ENCODE measurements at regions not wholly inside any gene's neighbourhood (a gene's known extent, or its start where the extent isn't known, plus 50 kb on each side); places are given as distances from the start of the nearest gene placed in this dataset.
"Not testable (repeated sequence)": the region's sequence is repeated elsewhere in the genome, so short reads cannot be mapped to it uniquely, and the experiment has no call there.

DNA sequence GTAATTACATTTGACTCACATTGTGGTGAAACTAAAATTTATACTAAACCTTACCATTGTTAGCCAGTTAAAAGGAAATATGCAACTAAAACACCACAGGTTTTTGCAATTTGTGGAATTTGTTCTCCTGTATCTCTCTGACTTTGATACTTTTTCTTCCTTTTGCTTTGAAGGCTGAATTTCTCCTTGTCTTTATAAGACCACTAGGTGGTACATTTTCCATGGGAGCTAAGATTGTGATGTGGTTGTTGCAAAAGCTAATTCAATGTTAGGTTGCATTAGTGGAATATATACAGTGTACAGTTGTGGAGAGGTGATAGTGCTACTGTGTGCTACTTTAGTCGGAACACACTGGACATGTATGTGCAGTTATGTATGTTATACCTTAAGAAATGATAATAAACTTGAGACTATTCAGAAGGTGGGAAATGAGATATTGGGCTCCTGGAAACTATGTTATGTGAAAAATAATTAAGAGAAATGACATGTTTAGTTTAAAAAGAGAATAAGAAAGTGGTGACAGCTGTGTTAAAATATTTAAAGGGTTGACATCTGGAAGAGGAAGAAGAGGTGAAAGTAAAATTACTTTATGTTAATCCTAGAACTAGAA is 70.3 kb downstream of the ARL9 start:
- peak; percentile 28 for DNase-seq

DNA sequence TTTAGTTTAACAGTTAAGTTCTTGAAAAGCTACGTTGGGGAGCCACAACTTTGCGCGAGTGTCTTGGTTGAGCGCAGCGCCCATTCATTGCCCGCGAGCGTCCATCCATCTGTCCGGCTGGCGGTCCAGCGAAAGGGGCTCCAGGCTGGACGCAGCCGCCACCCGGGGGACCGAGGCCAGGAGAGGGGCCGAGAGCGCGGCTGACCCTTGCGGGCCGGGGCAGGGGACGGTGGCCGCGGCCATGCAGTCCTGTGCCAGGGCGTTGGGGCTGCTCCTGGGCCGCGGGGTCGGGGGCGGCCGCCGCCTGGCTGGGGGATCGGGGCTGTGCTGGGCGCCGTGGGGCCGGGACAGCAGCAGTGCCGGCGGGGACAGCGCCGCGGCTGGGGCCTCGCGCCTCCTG is 86.8 kb downstream of the ARL9 start:
- DNase-seq = not testable (repeated sequence)
